Activated CD4-positive, alpha-beta memory T cell treated with anti-CD3 and anti-CD28 coated beads for 36 hours (primary cell): ENCODE measurements at regions not wholly inside any gene's neighbourhood (a gene's known extent, or its start where the extent isn't known, plus 50 kb on each side); places are given as distances from the start of the nearest gene placed in this dataset.
"Not testable (repeated sequence)": the region's sequence is repeated elsewhere in the genome, so short reads cannot be mapped to it uniquely, and the experiment has no call there.

Source experiments
- CTCF ChIA-PET: fragments of 350-600 bp; sonication (Branson Sonifier 250); formaldehyde crosslinking; loops from one replicate; lab custom pipeline; 2021; ENCODE audit warnings: antibody characterized with exemption, inconsistent platforms; lab: Charles Lee
- POLR2A ChIA-PET: fragments of 350-600 bp; sonication (Branson Sonifier 250); formaldehyde crosslinking; loops from one replicate; lab custom pipeline; 2021; ENCODE audit warnings: antibody characterized with exemption; lab: Charles Lee
- DNase-seq: peaks from one replicate; pipeline ENCODE4 v3.0.0-alpha.2; 2020
- H3K27ac Mint-ChIP-seq: one replicate; pipeline ENCODE4 v1.8.0; 2021; ENCODE audit warnings: mixed read lengths
- H3K27me3 Mint-ChIP-seq: one replicate; pipeline ENCODE4 v1.8.0; 2021; ENCODE audit warnings: mixed read lengths
- H3K36me3 Mint-ChIP-seq: one replicate; pipeline ENCODE4 v1.8.0; 2021; ENCODE audit warnings: mixed read lengths
- H3K4me1 Mint-ChIP-seq: one replicate; pipeline ENCODE4 v1.8.0; 2021; ENCODE audit warnings: low read depth, mixed read lengths
- H3K4me3 Mint-ChIP-seq: one replicate; pipeline ENCODE4 v1.8.0; 2021; ENCODE audit warnings: mild to moderate bottlenecking, mixed read lengths
- H3K9me3 Mint-ChIP-seq: one replicate; pipeline ENCODE4 v1.8.0; 2021; ENCODE audit warnings: mixed read lengths
- intact Hi-C: fragments of 100-400 bp; cut with micrococcal nuclease; formaldehyde crosslinking; loops from one replicate; pipeline ENCODE4 v1.15.1; 2023

DNA sequence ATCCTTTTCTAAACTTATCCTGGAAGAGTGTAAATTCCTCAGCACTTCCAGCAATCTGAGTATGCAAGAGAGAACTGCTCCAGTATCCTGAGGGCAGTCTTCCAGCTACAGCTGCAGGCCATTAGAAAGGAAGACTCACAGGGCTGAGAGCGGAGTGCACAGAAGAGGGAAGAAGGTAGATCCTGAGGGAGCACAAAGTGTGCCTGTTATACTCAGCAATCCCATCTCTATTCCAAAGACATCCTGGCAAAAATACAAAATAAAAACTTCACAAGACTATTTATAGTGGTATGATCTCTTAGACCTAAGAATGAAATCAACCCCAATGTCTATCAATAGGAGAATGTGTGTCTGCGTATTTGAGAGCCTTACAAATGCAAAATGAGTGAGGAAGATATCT is 292.0 kb downstream of the ZIC1 start:
- POLR2A ChIA-PET: no interaction called here

GRCh38 chr3:147702509-147702908 is 293.3 kb downstream of the ZIC1 start:
- POLR2A ChIA-PET: no interaction called here
- H3K4me3 Mint-ChIP-seq: no peak overlapping the region
- H3K36me3 Mint-ChIP-seq: no peaks in the 10 kb centered on the region
- DNase-seq: no peak
- CTCF ChIA-PET: no interaction called here
- intact Hi-C loops: no loop called here
- H3K9me3 Mint-ChIP-seq: peaks cover 2% of the 10 kb centered on the region
- no peaks in the 10 kb centered on the region for H3K4me1 Mint-ChIP-seq
- no peaks in the 10 kb centered on the region for H3K27me3 Mint-ChIP-seq
- H3K27ac Mint-ChIP-seq: no peak overlapping the region

More for the DNA sequence above, 292.0 kb downstream of the ZIC1 start:
- no peak for DNase-seq
- H3K4me1 Mint-ChIP-seq: no peaks in the 10 kb centered on the region
- no peak overlapping the region for H3K27ac Mint-ChIP-seq
- H3K9me3 Mint-ChIP-seq: peaks cover 2% of the 10 kb centered on the region
- intact Hi-C loops: no loop called here
- no peaks in the 10 kb centered on the region for H3K27me3 Mint-ChIP-seq
- no peaks in the 10 kb centered on the region for H3K36me3 Mint-ChIP-seq
- CTCF ChIA-PET: no interaction called here
- H3K4me3 Mint-ChIP-seq: no peak overlapping the region

DNA sequence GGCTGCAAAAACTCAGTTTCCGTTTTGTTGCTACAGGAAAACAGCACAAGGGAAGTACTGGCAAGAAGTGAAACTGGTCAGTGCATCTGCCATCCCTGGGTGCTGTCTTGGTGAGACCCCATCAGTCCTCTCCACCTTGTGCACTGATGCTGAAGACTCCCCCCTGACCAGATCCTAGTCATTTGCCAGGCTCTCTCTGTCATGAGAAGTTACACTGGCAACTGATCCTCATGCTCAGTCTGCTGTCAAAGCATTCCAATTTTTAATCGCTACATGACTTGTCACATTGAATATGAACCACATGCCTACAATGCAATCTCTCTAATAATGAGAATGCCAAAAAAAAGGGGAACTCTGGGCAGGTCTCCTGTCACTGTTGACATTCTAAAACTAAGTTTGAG is 296.5 kb downstream of the ZIC1 start:
- ChIA-PET CTCF (no interaction called here), POLR2A (no interaction called here)
- DNase-seq: no peak
- Mint-ChIP-seq H3K36me3 (no peaks in the 10 kb centered on the region), H3K27me3 (no peaks in the 10 kb centered on the region), H3K4me1 (no peaks in the 10 kb centered on the region), H3K4me3 (no peak overlapping the region), H3K27ac (no peak overlapping the region), H3K9me3 (peaks cover 14% of the 10 kb centered on the region)
- intact Hi-C loops: no loop called here

DNA sequence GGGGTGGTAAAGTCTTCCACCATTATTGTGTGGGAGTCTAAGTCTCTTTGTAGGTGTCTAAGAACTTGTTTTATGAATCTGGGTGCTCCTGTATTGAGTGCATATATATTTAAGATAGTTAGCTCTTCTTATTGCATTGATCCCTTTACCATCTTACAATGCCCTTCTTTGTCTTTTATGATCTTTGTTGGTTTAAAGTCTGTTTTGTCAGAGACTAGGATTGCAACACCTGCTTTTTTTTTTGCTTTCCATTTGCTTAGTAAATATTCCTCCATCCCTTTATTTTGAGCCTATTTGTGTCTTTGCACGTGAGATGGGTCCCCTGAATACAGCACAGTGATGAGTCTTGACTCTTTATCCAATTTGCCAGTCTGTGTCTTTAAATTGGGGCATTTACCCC is 301.6 kb downstream of the ZIC1 start:
- H3K27me3 Mint-ChIP-seq, CTCF ChIA-PET, H3K4me3 Mint-ChIP-seq, DNase-seq, H3K4me1 Mint-ChIP-seq, POLR2A ChIA-PET, intact Hi-C loops, H3K27ac Mint-ChIP-seq, H3K36me3 Mint-ChIP-seq: not testable (repeated sequence)
- peaks cover 12% of the 10 kb centered on the region for H3K9me3 Mint-ChIP-seq

DNA sequence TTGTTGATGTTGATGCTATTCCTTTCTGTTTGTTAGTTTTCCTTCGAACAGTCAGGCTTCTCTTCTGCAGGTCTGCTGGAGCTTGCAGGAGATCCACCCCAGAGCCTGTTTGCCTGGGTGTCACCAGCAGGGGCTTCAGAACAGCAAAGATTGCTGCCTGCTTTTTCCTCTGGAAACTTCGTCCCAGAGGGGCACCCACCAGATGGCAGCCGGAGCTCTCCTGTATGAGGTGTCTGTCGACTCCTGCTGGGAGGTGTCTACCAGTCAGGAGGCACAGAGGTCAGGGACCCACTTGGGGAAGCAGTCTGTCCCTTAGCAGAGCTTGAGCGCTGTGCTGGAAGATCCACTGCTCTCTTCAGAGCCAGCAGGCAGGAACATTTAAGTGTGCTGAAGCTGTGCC is 303.2 kb downstream of the ZIC1 start:
- DNase-seq: no peak
- POLR2A ChIA-PET: no interaction called here
- Mint-ChIP-seq H3K4me1 (no peaks in the 10 kb centered on the region), H3K9me3 (peaks cover 17% of the 10 kb centered on the region), H3K4me3 (no peak overlapping the region), H3K27me3 (no peaks in the 10 kb centered on the region), H3K36me3 (no peaks in the 10 kb centered on the region), H3K27ac (no peak overlapping the region)
- intact Hi-C loops: no loop called here
- CTCF ChIA-PET: no interaction called here

GRCh38 chr3:147712758-147713157 is 303.6 kb downstream of the ZIC1 start:
- DNase-seq, POLR2A ChIA-PET, H3K27me3 Mint-ChIP-seq, H3K27ac Mint-ChIP-seq, H3K4me1 Mint-ChIP-seq, intact Hi-C loops, CTCF ChIA-PET, H3K36me3 Mint-ChIP-seq, H3K4me3 Mint-ChIP-seq: not testable (repeated sequence)
- peaks cover 17% of the 10 kb centered on the region for H3K9me3 Mint-ChIP-seq

GRCh38 chr3:147713234-147714133 is 304.3 kb downstream of the ZIC1 start:
- ChIA-PET POLR2A (no interaction called here), CTCF (no interaction called here)
- no peak for DNase-seq
- Mint-ChIP-seq H3K27ac (no peak overlapping the region), H3K4me1 (no peaks in the 10 kb centered on the region), H3K36me3 (no peaks in the 10 kb centered on the region), H3K27me3 (no peaks in the 10 kb centered on the region), H3K9me3 (peaks cover 22% of the 10 kb centered on the region), H3K4me3 (no peak overlapping the region)
- intact Hi-C loops: no loop called here

GRCh38 chr3:147729641-147730040 is 320.5 kb downstream of the ZIC1 start:
- Mint-ChIP-seq H3K36me3 (no peaks in the 10 kb centered on the region), H3K4me1 (no peaks in the 10 kb centered on the region), H3K27me3 (no peaks in the 10 kb centered on the region), H3K9me3 (peaks cover 11% of the 10 kb centered on the region), H3K4me3 (no peak overlapping the region), H3K27ac (no peak overlapping the region)
- POLR2A ChIA-PET: no interaction called here
- intact Hi-C loops: no loop called here
- CTCF ChIA-PET: no interaction called here
- no peak for DNase-seq

- intact Hi-C loops: no loop called here
- DNase-seq: no peak
- Mint-ChIP-seq H3K9me3 (peaks cover 7% of the 10 kb centered on the region), H3K4me1 (no peaks in the 10 kb centered on the region), H3K36me3 (no peaks in the 10 kb centered on the region), H3K4me3 (no peak overlapping the region), H3K27me3 (no peaks in the 10 kb centered on the region), H3K27ac (no peak overlapping the region)
- POLR2A ChIA-PET: no interaction called here
- CTCF ChIA-PET: interaction anchor here (0.6 kb wide), 1 partner anchor 249 kb away, joined by 3 read pairs; no protein-coding TSS in a partner anchor
Observed at GRCh38 chr3:147730284-147730683, 321.1 kb downstream of the ZIC1 start.

GRCh38 chr3:147733217-147733616 is 324.1 kb downstream of the ZIC1 start:
- ChIA-PET POLR2A (no interaction called here), CTCF (no interaction called here)
- Mint-ChIP-seq H3K9me3 (peaks cover 5% of the 10 kb centered on the region), H3K4me3 (no peak overlapping the region), H3K4me1 (no peaks in the 10 kb centered on the region), H3K27me3 (no peaks in the 10 kb centered on the region), H3K36me3 (no peaks in the 10 kb centered on the region), H3K27ac (no peak overlapping the region)
- DNase-seq: no peak
- intact Hi-C loops: no loop called here

GRCh38 chr3:147735616-147736015 is 326.5 kb downstream of the ZIC1 start:
- Mint-ChIP-seq H3K9me3 (peaks cover 3% of the 10 kb centered on the region), H3K4me3 (no peak overlapping the region), H3K4me1 (no peaks in the 10 kb centered on the region), H3K27me3 (no peaks in the 10 kb centered on the region), H3K27ac (no peak overlapping the region), H3K36me3 (no peaks in the 10 kb centered on the region)
- CTCF ChIA-PET: no interaction called here
- POLR2A ChIA-PET: no interaction called here
- intact Hi-C loops: no loop called here
- DNase-seq: no peak

GRCh38 chr3:147736226-147736625 is 327.1 kb downstream of the ZIC1 start:
- DNase-seq: no peak
- peaks cover 3% of the 10 kb centered on the region for H3K9me3 Mint-ChIP-seq
- no peaks in the 10 kb centered on the region for H3K36me3 Mint-ChIP-seq
- ChIA-PET POLR2A (no interaction called here), CTCF (no interaction called here)
- H3K4me3 Mint-ChIP-seq: no peak overlapping the region
- intact Hi-C loops: no loop called here
- no peaks in the 10 kb centered on the region for H3K27me3 Mint-ChIP-seq
- H3K27ac Mint-ChIP-seq: no peak overlapping the region
- H3K4me1 Mint-ChIP-seq: no peaks in the 10 kb centered on the region

GRCh38 chr3:147737376-147737775 is 328.2 kb downstream of the ZIC1 start:
- H3K9me3 Mint-ChIP-seq: peaks cover 2% of the 10 kb centered on the region
- no peaks in the 10 kb centered on the region for H3K36me3 Mint-ChIP-seq
- no peaks in the 10 kb centered on the region for H3K27me3 Mint-ChIP-seq
- DNase-seq: no peak
- POLR2A ChIA-PET: no interaction called here
- CTCF ChIA-PET: no interaction called here
- H3K4me3 Mint-ChIP-seq: no peak overlapping the region
- no peaks in the 10 kb centered on the region for H3K4me1 Mint-ChIP-seq
- intact Hi-C loops: no loop called here
- no peak overlapping the region for H3K27ac Mint-ChIP-seq
